SK-N-SH (cell line): ENCODE measurements at regions not wholly inside any gene's neighbourhood (a gene's known extent, or its start where the extent isn't known, plus 50 kb on each side); places are given as distances from the start of the nearest gene placed in this dataset.

Experiments
- CTCF ChIA-PET: fragments of 300-600, 350-600 bp; formaldehyde crosslinking; extraction: SDS; loops from one replicate; lab custom pipeline; 2021; lab: Yijun Ruan, JAX
- POLR2A ChIA-PET: fragments of 350-600 bp; sonication (Branson Sonifier 250); formaldehyde crosslinking; extraction: SDS; loops from one replicate; lab custom pipeline; 2020; ENCODE audit warnings: antibody characterized with exemption, inconsistent platforms; lab: Yijun Ruan, JAX
- DNase-seq: peaks from one replicate; pipeline ENCODE4 v3.0.0; 2012
- H2AFZ ChIP-seq: fragments of 200-600 bp; sonication (generic); 2 replicates; pipeline ENCODE4 v1.8.1; 2016; ENCODE audit warnings: antibody characterized with exemption, mild to moderate bottlenecking, low read depth
- H3F3A ChIP-seq: fragments of 200-600 bp; sonication (generic); replicated peaks from 2 replicates; pipeline ENCODE3; 2016; ENCODE audit warnings: antibody characterized with exemption, mild to moderate bottlenecking; ENCODE audit not compliant: insufficient read depth
- H3K27ac ChIP-seq, 2 experiments: fragments of 200-500 bp in 1 of 2; fragments of 200-600 bp in 1 of 2; sonication (Bioruptor generic) in 1 of 2; sonication (generic), shearing (Covaris generic) in 1 of 2; 2 replicates each; pipeline versions ENCODE4 v1.5.1 to v1.6.1; 2014 to 2016; ENCODE audit warnings: low read depth in 2 of 2, inconsistent platforms in 1 of 2, low read length in 1 of 2, mild to moderate bottlenecking in 1 of 2, mixed read lengths in 1 of 2
- H3K27me3 ChIP-seq: fragments of 200-600 bp; sonication (generic), shearing (Covaris generic); 2 replicates; pipeline ENCODE4 v1.6.1; 2016; ENCODE audit warnings: mixed run types; ENCODE audit not compliant: insufficient read depth
- H3K36me3 ChIP-seq, 2 experiments: fragments of 200-500 bp in 1 of 2; fragments of 200-600 bp in 1 of 2; sonication (Bioruptor generic) in 1 of 2; sonication (generic) in 1 of 2; replicated peaks in 1 of 2; 2 replicates each; pipeline versions ENCODE3 to v1.5.1; 2014 to 2016; ENCODE audit warnings: low read length in 1 of 2, mild to moderate bottlenecking in 1 of 2; ENCODE audit not compliant: insufficient read depth in 2 of 2, control insufficient read depth in 1 of 2
- H3K4me1 ChIP-seq, 2 experiments: fragments of 200-500 bp in 1 of 2; fragments of 200-600 bp in 1 of 2; sonication (Bioruptor generic) in 1 of 2; sonication (generic), shearing (Covaris generic) in 1 of 2; 2 replicates each; pipeline versions ENCODE4 v1.5.1 to v1.6.1; 2014 to 2016; ENCODE audit warnings: low read depth in 1 of 2, low read length in 1 of 2, mixed run types in 1 of 2; ENCODE audit not compliant: insufficient read depth in 2 of 2, control insufficient read depth in 1 of 2
- H3K4me2 ChIP-seq: fragments of 200-600 bp; sonication (generic), shearing (Covaris generic); 2 replicates; pipeline ENCODE4 v1.6.1; 2017; ENCODE audit warnings: mixed run types
- H3K4me3 ChIP-seq, 2 experiments: fragments of 200-500 bp in 1 of 2; fragments of 200-600 bp in 1 of 2; sonication (Bioruptor generic) in 1 of 2; sonication (generic), shearing (Covaris generic) in 1 of 2; 2 replicates each; pipeline versions ENCODE4 v1.5.1 to v1.8.1; 2014 to 2016; ENCODE audit warnings: low read depth in 2 of 2, inconsistent platforms in 1 of 2, low read length in 1 of 2, mild to moderate bottlenecking in 1 of 2, mixed read lengths in 1 of 2, moderate library complexity in 1 of 2
- H3K79me2 ChIP-seq: fragments of 200-600 bp; sonication (generic); 2 replicates; pipeline ENCODE4 v1.8.1; 2017; ENCODE audit warnings: mild to moderate bottlenecking; ENCODE audit not compliant: insufficient read depth
- H3K9ac ChIP-seq: fragments of 200-600 bp; sonication (generic); 2 replicates; pipeline ENCODE4 v1.6.1; 2017; ENCODE audit warnings: mixed run types
- H3K9me2 ChIP-seq: fragments of 200-600 bp; sonication (generic); 2 replicates; pipeline ENCODE4 v1.6.1; 2017; ENCODE audit warnings: mixed run types
- H3K9me3 ChIP-seq: fragments of 200-600 bp; sonication (generic); 2 replicates; pipeline ENCODE4 v1.6.1; 2017; ENCODE audit warnings: mixed run types, mild to moderate bottlenecking, moderate library complexity
- H4K20me1 ChIP-seq: fragments of 200-600 bp; sonication (generic); 2 replicates; pipeline ENCODE4 v1.6.1; 2017; ENCODE audit warnings: mild to moderate bottlenecking, mixed run types; ENCODE audit not compliant: insufficient read depth
- CHD2 ChIP-seq: fragments of 150-350 bp; IDR thresholded peaks from 2 replicates; pipeline ENCODE4 v1.6.1; 2018; ENCODE audit warnings: low read length; ENCODE audit not compliant: partially characterized antibody
- FOXM1 ChIP-seq: IDR thresholded peaks from 2 replicates; pipeline ENCODE4 v1.4.0; 2012; ENCODE audit warnings: low read depth, mild to moderate bottlenecking
- GABPA ChIP-seq: IDR thresholded peaks from 2 replicates; pipeline ENCODE4 v1.4.0; 2012; ENCODE audit warnings: low read depth, mild to moderate bottlenecking
- RAD21 ChIP-seq: IDR thresholded peaks from 2 replicates; pipeline ENCODE4 v1.6.1; 2012; ENCODE audit warnings: mild to moderate bottlenecking, low read length
- SMC3 ChIP-seq: IDR thresholded peaks from 2 replicates; pipeline ENCODE4 v1.6.1; 2012; ENCODE audit warnings: low read depth, low read length, improper control_type of control experiment
- ZBTB33 ChIP-seq: IDR thresholded peaks from 2 replicates; pipeline ENCODE4 v1.4.0; 2012; ENCODE audit warnings: low read depth, borderline replicate concordance
- WGBS: methylation state at CpG from one replicate; pipeline ENCODE4 v1.1.6; 2017; ENCODE audit warnings: low lambda C conversion rate; 5-methylcytosine and 5-hydroxymethylcytosine counted together
- TF ChIP-seq, protein P1 (sequence below): fragments of 150-350 bp; IDR thresholded peaks from 2 replicates; pipeline ENCODE4 v1.6.1; 2017; ENCODE audit warnings: antibody characterized with exemption, low read length, low read depth, borderline replicate concordance
- TF ChIP-seq, protein P2 (sequence below): IDR thresholded peaks from 2 replicates; pipeline ENCODE4 v1.6.1; 2012; ENCODE audit warnings: mild to moderate bottlenecking, low read depth, low read length, moderate library complexity
- TF ChIP-seq, protein P3 (sequence below): IDR thresholded peaks from 2 replicates; pipeline ENCODE4 v1.4.0; 2012; ENCODE audit warnings: low read depth

- no peak for TF ChIP-seq ZBTB33
- TF ChIP-seq, all 33 proteins: peak for 0
Observed at GRCh38 chr16:79808731-79809130, 208.2 kb upstream of the MAF start (continued).

GRCh38 chr16:79806757-79807156, 206.2 kb upstream of the MAF start:
- Histone ChIP-seq H2AFZ (no peak overlapping the region), H3K36me3 (no peaks in the 10 kb centered on the region), H3K9me2 (no peaks in the 10 kb centered on the region), H3K27ac (no peak overlapping the region), H3K27me3 (no peaks in the 10 kb centered on the region), H3K9ac (no peak overlapping the region), H3K79me2 (no peaks in the 10 kb centered on the region), H3K9me3 (no peaks in the 10 kb centered on the region), H3K4me3 (no peak overlapping the region), H3F3A (no peaks in the 10 kb centered on the region), H3K4me1 (no peaks in the 10 kb centered on the region), H3K4me2 (no peak overlapping the region), H4K20me1 (no peaks in the 10 kb centered on the region)
- 19% methylated on average over 4 of the region's 4 CpGs for WGBS
- DNase-seq, result no peak
- ChIA-PET CTCF (no interaction called here), POLR2A (no interaction called here)
- TF ChIP-seq, protein P1, sequence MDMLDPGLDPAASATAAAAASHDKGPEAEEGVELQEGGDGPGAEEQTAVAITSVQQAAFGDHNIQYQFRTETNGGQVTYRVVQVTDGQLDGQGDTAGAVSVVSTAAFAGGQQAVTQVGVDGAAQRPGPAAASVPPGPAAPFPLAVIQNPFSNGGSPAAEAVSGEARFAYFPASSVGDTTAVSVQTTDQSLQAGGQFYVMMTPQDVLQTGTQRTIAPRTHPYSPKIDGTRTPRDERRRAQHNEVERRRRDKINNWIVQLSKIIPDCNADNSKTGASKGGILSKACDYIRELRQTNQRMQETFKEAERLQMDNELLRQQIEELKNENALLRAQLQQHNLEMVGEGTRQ, result no peak
- TF ChIP-seq, protein P2, sequence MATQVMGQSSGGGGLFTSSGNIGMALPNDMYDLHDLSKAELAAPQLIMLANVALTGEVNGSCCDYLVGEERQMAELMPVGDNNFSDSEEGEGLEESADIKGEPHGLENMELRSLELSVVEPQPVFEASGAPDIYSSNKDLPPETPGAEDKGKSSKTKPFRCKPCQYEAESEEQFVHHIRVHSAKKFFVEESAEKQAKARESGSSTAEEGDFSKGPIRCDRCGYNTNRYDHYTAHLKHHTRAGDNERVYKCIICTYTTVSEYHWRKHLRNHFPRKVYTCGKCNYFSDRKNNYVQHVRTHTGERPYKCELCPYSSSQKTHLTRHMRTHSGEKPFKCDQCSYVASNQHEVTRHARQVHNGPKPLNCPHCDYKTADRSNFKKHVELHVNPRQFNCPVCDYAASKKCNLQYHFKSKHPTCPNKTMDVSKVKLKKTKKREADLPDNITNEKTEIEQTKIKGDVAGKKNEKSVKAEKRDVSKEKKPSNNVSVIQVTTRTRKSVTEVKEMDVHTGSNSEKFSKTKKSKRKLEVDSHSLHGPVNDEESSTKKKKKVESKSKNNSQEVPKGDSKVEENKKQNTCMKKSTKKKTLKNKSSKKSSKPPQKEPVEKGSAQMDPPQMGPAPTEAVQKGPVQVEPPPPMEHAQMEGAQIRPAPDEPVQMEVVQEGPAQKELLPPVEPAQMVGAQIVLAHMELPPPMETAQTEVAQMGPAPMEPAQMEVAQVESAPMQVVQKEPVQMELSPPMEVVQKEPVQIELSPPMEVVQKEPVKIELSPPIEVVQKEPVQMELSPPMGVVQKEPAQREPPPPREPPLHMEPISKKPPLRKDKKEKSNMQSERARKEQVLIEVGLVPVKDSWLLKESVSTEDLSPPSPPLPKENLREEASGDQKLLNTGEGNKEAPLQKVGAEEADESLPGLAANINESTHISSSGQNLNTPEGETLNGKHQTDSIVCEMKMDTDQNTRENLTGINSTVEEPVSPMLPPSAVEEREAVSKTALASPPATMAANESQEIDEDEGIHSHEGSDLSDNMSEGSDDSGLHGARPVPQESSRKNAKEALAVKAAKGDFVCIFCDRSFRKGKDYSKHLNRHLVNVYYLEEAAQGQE, result no peak
- TF ChIP-seq, protein P3, sequence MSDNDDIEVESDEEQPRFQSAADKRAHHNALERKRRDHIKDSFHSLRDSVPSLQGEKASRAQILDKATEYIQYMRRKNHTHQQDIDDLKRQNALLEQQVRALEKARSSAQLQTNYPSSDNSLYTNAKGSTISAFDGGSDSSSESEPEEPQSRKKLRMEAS, result no peak
- TF ChIP-seq CHD2 (no peak), RAD21 (no peak), FOXM1 (no peak), GABPA (no peak), SMC3 (no peak)
